CD4-positive, CD25-positive, alpha-beta regulatory T cell (primary cell): ENCODE measurements at regions not wholly inside any gene's neighbourhood (a gene's known extent, or its start where the extent isn't known, plus 50 kb on each side); places are given as distances from the start of the nearest gene placed in this dataset.

Experiments used
- ATAC-seq, 2 donors: fragments of 150-1000 bp; cut with Tn5 transposase; one replicate each; pipeline ENCODE4 v1.10.0; 2021; ENCODE audit warnings: low read depth in 2 of 2, moderate number of reproducible peaks in 2 of 2, moderate library complexity in 1 of 2
- DNase-seq, 3 donors: peaks; one replicate each; pipeline versions ENCODE4 v3.0.0 to v3.0.0-alpha.2; 2012 to 2022; ENCODE audit warnings: mixed read lengths in 1 of 3
- H3K27ac ChIP-seq: one replicate; pipeline ENCODE4 v1.7.0; 2013; ENCODE audit warnings: mild to moderate bottlenecking, low read length; ENCODE audit not compliant: insufficient read depth, poor library complexity, severe bottlenecking
- H3K27me3 ChIP-seq: one replicate; pipeline ENCODE4 v1.7.0; 2013; ENCODE audit warnings: low read length; ENCODE audit not compliant: control insufficient read depth, insufficient read depth
- H3K36me3 ChIP-seq: one replicate; pipeline ENCODE4 v1.7.0; 2013; ENCODE audit warnings: mild to moderate bottlenecking, low read length, moderate library complexity; ENCODE audit not compliant: control insufficient read depth, insufficient read depth
- H3K4me1 ChIP-seq: 2 replicates; pipeline ENCODE4 v1.7.0; 2013; ENCODE audit warnings: mild to moderate bottlenecking, low read length; ENCODE audit not compliant: insufficient read depth, control insufficient read depth, poor library complexity, severe bottlenecking
- H3K4me3 ChIP-seq: one replicate; pipeline ENCODE4 v1.7.0; 2013; ENCODE audit warnings: low read depth, mild to moderate bottlenecking, low read length, moderate library complexity
- H3K9me3 ChIP-seq, 2 experiments: 1 replicate in 1 of 2; 2 replicates in 1 of 2; pipeline ENCODE4 v1.7.0; 2013; ENCODE audit warnings: low read length in 2 of 2, mild to moderate bottlenecking in 1 of 2, moderate library complexity in 1 of 2; ENCODE audit not compliant: control insufficient read depth in 2 of 2
- H3K27ac Mint-ChIP-seq, 3 donors: one replicate each; pipeline ENCODE4 v1.8.0; 2020 to 2022; ENCODE audit warnings: mild to moderate bottlenecking in 3 of 3, mixed read lengths in 3 of 3, moderate library complexity in 2 of 3
- H3K27me3 Mint-ChIP-seq: one replicate; pipeline ENCODE4 v1.8.0; 2022; ENCODE audit warnings: mild to moderate bottlenecking, mixed read lengths
- H3K36me3 Mint-ChIP-seq: one replicate; pipeline ENCODE4 v1.8.0; 2020; ENCODE audit warnings: mixed read lengths
- H3K4me1 Mint-ChIP-seq, 4 donors: one replicate each; pipeline ENCODE4 v1.8.0; 2020 to 2022; ENCODE audit warnings: mixed read lengths in 4 of 4, mild to moderate bottlenecking in 1 of 4
- H3K4me3 Mint-ChIP-seq, 4 donors: one replicate each; pipeline ENCODE4 v1.8.0; 2020 to 2022; ENCODE audit warnings: mild to moderate bottlenecking in 4 of 4, mixed read lengths in 4 of 4, moderate library complexity in 3 of 4
- H3K9me3 Mint-ChIP-seq, 7 donors: one replicate each; pipeline ENCODE4 v1.8.0; 2020 to 2022; ENCODE audit warnings: mixed read lengths in 7 of 7, mild to moderate bottlenecking in 3 of 7, moderate library complexity in 2 of 7

DNA sequence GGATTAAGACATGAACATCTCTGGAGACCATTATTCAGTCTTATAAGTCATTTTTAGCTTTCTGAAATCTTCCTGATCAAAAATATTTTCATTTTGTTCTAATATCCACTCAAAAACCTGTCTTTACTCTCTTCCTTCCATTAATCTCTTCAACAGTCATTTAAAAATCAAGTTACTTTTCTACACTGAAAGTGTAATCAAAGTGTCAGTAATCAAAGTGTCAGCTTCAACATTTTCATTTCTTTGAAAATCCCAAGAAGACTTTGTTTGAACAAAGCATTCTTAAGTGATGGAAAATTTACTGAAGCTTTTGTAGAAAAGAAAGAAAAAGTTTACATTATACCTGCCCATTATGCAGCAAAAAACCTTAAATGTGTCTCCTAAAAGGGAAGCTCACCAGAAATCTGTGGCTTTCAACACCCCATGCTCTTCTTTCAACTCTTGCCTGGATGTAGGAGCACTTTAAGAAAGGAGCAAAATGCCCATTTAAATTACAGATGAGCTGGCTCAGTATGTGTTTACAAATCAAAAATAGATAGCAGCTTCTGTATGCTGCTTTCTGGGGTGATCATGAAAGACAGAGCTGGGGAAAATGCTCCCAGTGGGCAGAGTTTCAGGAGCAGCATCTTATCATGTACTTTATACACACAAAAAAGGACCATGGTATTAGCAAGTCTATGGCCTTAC is 260.8 kb upstream of the NCAM2 start:
- ATAC-seq: no peak
- no peak for DNase-seq
- H3K36me3 ChIP-seq: no peaks in the 10 kb centered on the region
- Mint-ChIP-seq H3K36me3 (no peaks in the 10 kb centered on the region), H3K4me3 (no peak overlapping the region), H3K27me3 (no peaks in the 10 kb centered on the region), H3K9me3 (peaks cover 2 to 19% (median 13%) of the 10 kb centered on the region in 7 donors), H3K27ac (no peak overlapping the region), H3K4me1 (no peaks in the 10 kb centered on the region)
- H3K27me3 ChIP-seq: no peaks in the 10 kb centered on the region
- peaks cover 4 to 13% of the 10 kb centered on the region in 2 experiments for H3K9me3 ChIP-seq
- no peak overlapping the region for H3K27ac ChIP-seq
- no peak overlapping the region for H3K4me3 ChIP-seq
- H3K4me1 ChIP-seq: no peaks in the 10 kb centered on the region

GRCh38 chr21:20739421-20739820 is 258.8 kb upstream of the NCAM2 start:
- no peaks in the 10 kb centered on the region for H3K4me1 ChIP-seq
- no peak overlapping the region for H3K4me3 Mint-ChIP-seq
- no peaks in the 10 kb centered on the region for H3K36me3 Mint-ChIP-seq
- H3K4me1 Mint-ChIP-seq: no peaks in the 10 kb centered on the region
- peaks cover 2 to 19% (median 13%) of the 10 kb centered on the region in 7 donors for H3K9me3 Mint-ChIP-seq
- ATAC-seq (no peak), DNase-seq (no peak)
- H3K36me3 ChIP-seq: no peaks in the 10 kb centered on the region
- no peaks in the 10 kb centered on the region for H3K27me3 ChIP-seq
- no peaks in the 10 kb centered on the region for H3K27me3 Mint-ChIP-seq
- no peak overlapping the region for H3K27ac Mint-ChIP-seq
- H3K27ac ChIP-seq: no peak overlapping the region
- H3K4me3 ChIP-seq: no peak overlapping the region
- H3K9me3 ChIP-seq: peaks cover 4 to 13% of the 10 kb centered on the region in 2 experiments

- Mint-ChIP-seq H3K27ac (no peak overlapping the region), H3K9me3 (peaks cover 5 to 27% (median 12%) of the 10 kb centered on the region in 7 donors), H3K4me1 (no peaks in the 10 kb centered on the region), H3K4me3 (no peak overlapping the region), H3K27me3 (no peaks in the 10 kb centered on the region), H3K36me3 (no peaks in the 10 kb centered on the region)
- no peak for ATAC-seq
- H3K27ac ChIP-seq: no peak overlapping the region
- no peak overlapping the region for H3K4me3 ChIP-seq
- peaks cover 4 to 13% of the 10 kb centered on the region in 2 experiments for H3K9me3 ChIP-seq
- no peaks in the 10 kb centered on the region for H3K27me3 ChIP-seq
- no peaks in the 10 kb centered on the region for H3K36me3 ChIP-seq
- no peak for DNase-seq
- no peaks in the 10 kb centered on the region for H3K4me1 ChIP-seq
These were observed 256.8 kb upstream of the NCAM2 start for GRCh38 chr21:20741445-20741844.

DNA sequence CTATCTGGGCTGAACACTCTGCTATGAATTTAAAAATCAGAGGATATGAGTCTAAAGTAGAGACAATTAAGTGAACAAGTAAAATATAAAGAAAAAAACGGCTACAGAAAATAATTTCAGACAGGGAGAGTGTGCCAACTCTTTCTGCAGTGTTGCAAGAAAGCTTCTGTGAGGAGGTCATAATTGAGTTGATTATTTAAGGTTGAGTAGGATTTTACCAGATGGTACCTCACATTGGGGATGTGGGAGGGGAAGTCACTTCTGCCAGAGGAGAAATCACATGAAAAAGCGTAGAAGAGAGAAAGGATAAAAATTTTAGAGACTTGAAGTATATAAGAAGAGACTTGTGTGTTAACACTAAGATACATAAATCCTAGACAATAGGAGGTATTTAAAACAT is 238.0 kb upstream of the NCAM2 start:
- no peak for ATAC-seq
- no peak for DNase-seq
- Mint-ChIP-seq H3K27ac (peak overlapping the region in 1 of 3 donors; percentile 41), H3K27me3 (no peaks in the 10 kb centered on the region), H3K36me3 (no peaks in the 10 kb centered on the region), H3K9me3 (peaks cover 0 to 19% (median 7%) of the 10 kb centered on the region in 7 donors), H3K4me3 (no peak overlapping the region), H3K4me1 (peaks cover 0 to 6% (median 0%) of the 10 kb centered on the region in 4 donors)
- H3K27me3 ChIP-seq: no peaks in the 10 kb centered on the region
- H3K36me3 ChIP-seq: no peaks in the 10 kb centered on the region
- H3K4me3 ChIP-seq: no peak overlapping the region
- H3K4me1 ChIP-seq: no peaks in the 10 kb centered on the region
- peaks cover 0 to 3% of the 10 kb centered on the region in 2 experiments for H3K9me3 ChIP-seq
- H3K27ac ChIP-seq: no peak overlapping the region

GRCh38 chr21:20774737-20775136 is 223.5 kb upstream of the NCAM2 start:
- no peak for ATAC-seq
- no peaks in the 10 kb centered on the region for H3K36me3 ChIP-seq
- Mint-ChIP-seq H3K27me3 (no peaks in the 10 kb centered on the region), H3K36me3 (no peaks in the 10 kb centered on the region), H3K4me1 (no peaks in the 10 kb centered on the region), H3K4me3 (no peak overlapping the region), H3K9me3 (peaks cover 4 to 15% (median 13%) of the 10 kb centered on the region in 7 donors), H3K27ac (no peak overlapping the region)
- no peak for DNase-seq
- H3K9me3 ChIP-seq: peaks cover 4 to 20% of the 10 kb centered on the region in 2 experiments
- no peak overlapping the region for H3K27ac ChIP-seq
- no peaks in the 10 kb centered on the region for H3K27me3 ChIP-seq
- H3K4me1 ChIP-seq: no peaks in the 10 kb centered on the region
- H3K4me3 ChIP-seq: no peak overlapping the region

DNA sequence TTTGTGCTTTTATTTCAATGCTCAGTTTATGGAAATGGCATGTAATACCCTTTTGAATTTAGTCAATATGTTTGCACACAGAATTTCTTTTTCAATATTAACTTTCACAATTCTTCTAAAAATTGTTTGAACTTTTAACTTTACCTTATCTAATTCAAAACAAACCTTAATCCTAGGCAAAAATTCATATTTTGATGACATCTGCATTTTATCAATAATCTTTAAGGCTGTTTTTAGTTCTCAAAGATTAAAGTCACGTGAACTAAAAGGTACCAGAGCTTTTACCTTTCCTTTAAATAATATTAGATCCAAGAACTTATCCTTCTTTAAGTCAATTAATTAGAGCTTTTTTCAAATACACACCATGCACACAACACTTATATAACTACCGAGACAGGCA is 218.9 kb upstream of the NCAM2 start:
- DNase-seq: no peak
- H3K4me3 Mint-ChIP-seq: no peak overlapping the region
- no peaks in the 10 kb centered on the region for H3K4me1 Mint-ChIP-seq
- no peaks in the 10 kb centered on the region for H3K36me3 Mint-ChIP-seq
- no peaks in the 10 kb centered on the region for H3K4me1 ChIP-seq
- no peak for ATAC-seq
- peaks cover 13 to 30% of the 10 kb centered on the region in 2 experiments for H3K9me3 ChIP-seq
- H3K4me3 ChIP-seq: no peak overlapping the region
- no peaks in the 10 kb centered on the region for H3K36me3 ChIP-seq
- H3K27ac Mint-ChIP-seq: no peak overlapping the region
- H3K27me3 Mint-ChIP-seq: no peaks in the 10 kb centered on the region
- H3K9me3 Mint-ChIP-seq: peaks cover 0 to 14% (median 3%) of the 10 kb centered on the region in 7 donors
- H3K27me3 ChIP-seq: no peaks in the 10 kb centered on the region
- H3K27ac ChIP-seq: no peak overlapping the region

GRCh38 chr21:20783611-20784010 is 214.6 kb upstream of the NCAM2 start:
- Histone ChIP-seq H3K9me3 (peaks cover 9 to 22% of the 10 kb centered on the region in 2 experiments), H3K27ac (no peak overlapping the region), H3K4me1 (no peaks in the 10 kb centered on the region), H3K36me3 (no peaks in the 10 kb centered on the region), H3K4me3 (no peak overlapping the region), H3K27me3 (no peaks in the 10 kb centered on the region)
- Mint-ChIP-seq H3K4me1 (no peaks in the 10 kb centered on the region), H3K27me3 (no peaks in the 10 kb centered on the region), H3K36me3 (no peaks in the 10 kb centered on the region), H3K4me3 (no peak overlapping the region), H3K9me3 (peaks cover 2 to 28% (median 9%) of the 10 kb centered on the region in 7 donors), H3K27ac (no peak overlapping the region)
- ATAC-seq (no peak), DNase-seq (no peak)
